Right lobe of liver (tissue), 6 donors: ENCODE measurements at regions not wholly inside any gene's neighbourhood (a gene's known extent, or its start where the extent isn't known, plus 50 kb on each side); places are given as distances from the start of the nearest gene placed in this dataset.

Experiments
- ATAC-seq, 4 donors: fragments of 200-7000 bp; cut with Tn5 transposase; one replicate each; pipeline ENCODE4 v1.9.1; 2020; ENCODE audit warnings: mild to moderate bottlenecking in 4 of 4, moderate library complexity in 4 of 4
- DNase-seq, 3 donors: peaks; one replicate each; pipeline ENCODE4 v3.0.0-alpha.2; 2020
- H3K27ac ChIP-seq, 3 donors: fragments of 200-600 bp; one replicate each; pipeline ENCODE4 v1.8.0; 2022
- H3K27me3 ChIP-seq, 2 donors: fragments of 200-600 bp; one replicate each; pipeline ENCODE4 v1.8.0; 2022
- H3K36me3 ChIP-seq, 4 donors: fragments of 200-600 bp; sonication (generic) in 1 of 4; one replicate each; pipeline versions ENCODE4 v1.5.1 to v1.8.0; 2017 to 2022; ENCODE audit warnings: control low read depth in 1 of 4
- H3K4me1 ChIP-seq, 4 donors: fragments of 200-600 bp; sonication (generic) in 1 of 4; one replicate each; pipeline versions ENCODE4 v1.5.1 to v1.8.0; 2017 to 2022; ENCODE audit warnings: control low read depth in 1 of 4
- H3K4me3 ChIP-seq, 3 donors: fragments of 200-600 bp; one replicate each; pipeline ENCODE4 v1.8.0; 2022
- H3K9me3 ChIP-seq, 4 donors: fragments of 200-600 bp; sonication (generic) in 1 of 4; one replicate each; pipeline versions ENCODE4 v1.5.1 to v1.8.0; 2017 to 2022; ENCODE audit warnings: control low read depth in 1 of 4
- CTCF ChIP-seq, 4 donors: fragments of 200-600 bp in 3 of 4; fragments of 450-650 bp in 1 of 4; IDR thresholded peaks; one replicate each; pipeline versions ENCODE4 v1.5.1 to v1.8.0; 2016 to 2022; ENCODE audit warnings: antibody characterized with exemption in 4 of 4, mild to moderate bottlenecking in 2 of 4
- POLR2A ChIP-seq: fragments of 450-650 bp; IDR thresholded peaks from one replicate; pipeline ENCODE4 v1.6.1; 2017; ENCODE audit warnings: antibody characterized with exemption, mild to moderate bottlenecking
- WGBS: methylation state at CpG from one replicate; pipeline ENCODE4 v1.1.6; 2018; ENCODE audit warnings: low coverage, low lambda C conversion rate; ENCODE audit not compliant: insufficient coverage; ENCODE audit errors: missing lambda C conversion rate; 5-methylcytosine and 5-hydroxymethylcytosine counted together
- intact Hi-C, 2 donors: fragments of 100-400 bp; cut with DNase I; formaldehyde crosslinking; loops; one replicate each; pipeline versions ENCODE4 v1.11.2 to v1.14.1; 2022
- donor health status: DM: no; HTN: yes; CAD: no.
- donor health status: DM: no; HTN: no; CAD: no.
- donor health status: DM: no; HTN: no; CAD: no.
- donor health status: DM: no; HTN: yes; CAD: no.
- donor health status: DM: no; HTN: yes; CAD: no.

DNA sequence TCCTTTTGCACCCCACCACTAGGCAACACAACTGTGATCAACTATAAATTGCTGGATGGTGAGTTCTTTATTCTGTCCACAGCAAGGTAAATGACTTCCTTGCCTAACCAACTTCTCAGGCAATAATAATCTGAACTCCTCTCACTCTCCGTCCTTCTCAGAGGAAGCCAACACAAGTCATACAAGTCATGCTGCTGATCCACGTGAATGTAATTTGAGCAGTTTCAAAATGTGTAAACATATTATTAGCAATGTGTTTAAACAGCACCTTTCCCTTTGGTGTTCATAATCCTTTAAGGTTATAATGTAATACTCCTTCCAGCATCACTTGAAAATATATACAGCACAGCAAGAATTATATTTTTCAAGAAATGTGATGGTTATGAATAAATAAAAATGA lies 127.9 kb downstream of the QRSL1 start:
- ATAC-seq (peak; percentile 54 to 72 (median 63)), DNase-seq (no peak)
- Histone ChIP-seq H3K36me3 (peaks cover 0 to 7% (median 0%) of the 10 kb centered on the region in 4 donors), H3K27ac (peak overlapping the region; percentile 18 to 44 (median 41)), H3K9me3 (no peaks in the 10 kb centered on the region), H3K4me1 (peaks cover 0 to 22% (median under 1%) of the 10 kb centered on the region in 4 donors), H3K4me3 (no peak overlapping the region), H3K27me3 (no peaks in the 10 kb centered on the region)
- 29% methylated on average over 2 of the region's 2 CpGs for WGBS
- intact Hi-C loops = no loop called here
- TF ChIP-seq CTCF (IDR thresholded peaks at IDR 0.05) (no peak), POLR2A (no peak)

DNA sequence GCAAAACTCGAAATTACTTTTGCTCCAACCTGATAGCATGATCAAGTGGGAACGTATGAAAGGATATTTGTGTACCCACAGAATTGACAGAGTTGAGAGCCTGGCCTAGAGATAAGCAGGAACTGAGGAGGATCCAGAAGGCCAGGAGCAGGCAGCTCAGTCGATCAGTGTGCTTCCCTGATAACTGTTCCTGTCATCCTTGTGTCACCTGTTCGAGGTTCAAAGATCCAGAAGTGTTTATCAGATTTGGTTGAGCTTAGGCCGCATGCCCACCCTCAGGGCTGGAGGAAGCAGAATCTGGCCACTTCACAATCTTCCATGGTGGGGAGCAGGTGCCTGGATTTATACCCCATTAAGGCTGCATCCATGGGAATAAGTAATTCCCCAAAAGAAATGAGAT lies 124.8 kb downstream of the QRSL1 start:
- 70% methylated on average over 5 of the region's 5 CpGs for WGBS

DNA sequence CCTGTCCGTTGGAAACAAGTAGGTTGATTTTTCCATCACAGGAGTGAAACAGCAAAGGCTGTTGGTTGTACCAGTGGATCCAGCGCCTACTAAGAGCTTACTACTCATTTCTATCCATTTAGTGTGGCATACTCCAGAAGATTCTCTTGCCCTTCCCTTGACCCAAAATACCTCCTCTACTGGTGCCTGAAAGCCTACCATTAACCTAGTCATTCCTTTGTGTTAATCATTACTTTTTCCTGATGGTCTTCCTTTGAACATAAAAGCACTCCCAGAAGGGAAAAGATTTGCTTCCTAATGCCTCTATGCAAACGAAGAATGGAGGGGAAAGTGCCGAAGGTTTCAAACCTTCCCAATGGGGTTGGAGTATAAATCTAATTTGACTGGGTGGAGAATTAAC lies 123.3 kb downstream of the QRSL1 start:
- no peaks in the 10 kb centered on the region for H3K27me3 ChIP-seq
- WGBS = 71% methylated on average over 3 of the region's 4 CpGs
- no peaks in the 10 kb centered on the region for H3K9me3 ChIP-seq
- H3K4me3 ChIP-seq = no peak overlapping the region
- TF ChIP-seq CTCF (IDR thresholded peaks at IDR 0.05) (no peak), POLR2A (no peak)
- H3K4me1 ChIP-seq = peaks cover 0 to 8% (median 0%) of the 10 kb centered on the region in 4 donors
- H3K36me3 ChIP-seq = peaks cover 0 to 7% (median 0%) of the 10 kb centered on the region in 4 donors
- ATAC-seq (no peak), DNase-seq (no peak)
- no peak overlapping the region for H3K27ac ChIP-seq
- intact Hi-C loops = no loop called here

More for the DNA sequence above, 124.8 kb downstream of the QRSL1 start:
- peaks cover 0 to 7% (median 0%) of the 10 kb centered on the region in 4 donors for H3K36me3 ChIP-seq
- DNase-seq = no peak
- no peaks in the 10 kb centered on the region for H3K27me3 ChIP-seq
- H3K9me3 ChIP-seq = no peaks in the 10 kb centered on the region
- peaks cover 0 to 13% (median under 1%) of the 10 kb centered on the region in 4 donors for H3K4me1 ChIP-seq
- peak in 1 of 4 donors; percentile 5 for ATAC-seq
- intact Hi-C loops = no loop called here
- no peak overlapping the region for H3K4me3 ChIP-seq
- no peak for TF ChIP-seq CTCF (IDR thresholded peaks at IDR 0.05)
- TF ChIP-seq POLR2A = no peak
- no peak overlapping the region for H3K27ac ChIP-seq

DNA sequence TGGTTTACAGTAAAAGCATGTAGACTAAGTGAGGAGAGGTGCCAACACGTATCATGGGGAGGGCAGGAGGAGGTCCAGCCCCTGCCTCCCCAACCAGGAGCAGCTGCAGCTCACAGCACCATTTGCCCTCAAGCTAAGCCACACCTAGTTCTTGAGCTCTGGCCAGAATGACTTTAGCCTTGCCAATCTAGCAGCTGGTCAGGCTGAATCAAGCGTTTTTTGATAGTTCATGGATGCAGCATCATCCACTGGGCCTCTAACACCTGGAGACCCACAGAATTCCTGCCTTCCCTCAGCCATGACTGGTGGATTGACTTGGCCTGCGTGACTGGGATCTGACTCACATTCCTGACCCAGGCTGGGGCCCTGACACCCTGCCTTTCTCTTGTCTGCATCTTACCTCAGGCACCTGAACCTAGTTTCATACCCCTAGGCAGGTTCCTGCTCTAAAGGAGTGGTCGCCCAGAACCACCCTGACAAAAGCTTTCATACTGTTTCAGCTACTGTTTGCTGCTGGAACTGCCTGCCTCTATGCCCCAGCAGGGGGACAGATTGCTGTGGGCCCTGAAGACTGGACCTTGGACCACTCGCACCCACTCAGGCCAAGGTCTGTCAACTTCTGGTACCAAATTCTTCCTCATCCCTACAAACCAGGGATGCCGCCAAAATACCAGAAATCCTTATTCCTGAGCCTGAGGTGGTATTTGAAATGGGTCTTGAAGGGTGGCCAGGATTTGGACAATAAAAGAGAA lies 122.3 kb downstream of the QRSL1 start:
- TF ChIP-seq CTCF (IDR thresholded peaks at IDR 0.05) (no peak), POLR2A (peak; percentile 8)
- no peaks in the 10 kb centered on the region for H3K4me1 ChIP-seq
- ATAC-seq (peak; percentile 46 to 69 (median 68)), DNase-seq (peak in 1 of 3 donors; percentile 57)
- WGBS = 65% methylated on average over 4 of the region's 6 CpGs
- H3K27me3 ChIP-seq = no peaks in the 10 kb centered on the region
- H3K36me3 ChIP-seq = peaks cover 0 to 7% (median 0%) of the 10 kb centered on the region in 4 donors
- intact Hi-C loops = no loop called here
- no peaks in the 10 kb centered on the region for H3K9me3 ChIP-seq
- H3K4me3 ChIP-seq = no peak overlapping the region
- no peak overlapping the region for H3K27ac ChIP-seq
